Thoracic aorta (tissue), 2 donors: ENCODE measurements at regions not wholly inside any gene's neighbourhood (a gene's known extent, or its start where the extent isn't known, plus 50 kb on each side); places are given as distances from the start of the nearest gene placed in this dataset.

Experiments
- ATAC-seq: fragments of 150-250 bp; one replicate; pipeline ENCODE4 v1.8.0; 2017; ENCODE audit warnings: low read depth; ENCODE audit not compliant: insufficient number of reproducible peaks, low FRiP score
- DNase-seq: peaks from one replicate; pipeline ENCODE4 v3.0.0-alpha.2; 2020; ENCODE audit warnings: low spot score
- H3K27ac ChIP-seq, 2 donors: fragments of 200-600 bp; sonication (generic); 1 replicate in 1 of 2; 2 replicates in 1 of 2; pipeline ENCODE4 v1.5.1; 2016; ENCODE audit warnings: mild to moderate bottlenecking in 2 of 2, moderate library complexity in 2 of 2
- H3K27me3 ChIP-seq: fragments of 200-600 bp; sonication (generic); replicated peaks from 2 replicates; pipeline ENCODE4 v1.6.0; 2016; ENCODE audit warnings: mild to moderate bottlenecking; ENCODE audit not compliant: insufficient read depth
- H3K36me3 ChIP-seq: fragments of 200-600 bp; sonication (generic); one replicate; pipeline ENCODE4 v1.5.1; 2016
- H3K4me1 ChIP-seq, 2 donors: fragments of 200-600 bp; sonication (generic); 1 replicate in 1 of 2; 2 replicates in 1 of 2; pipeline versions ENCODE4 v1.5.1 to v1.6.0; 2016; ENCODE audit warnings: low read depth in 2 of 2, mild to moderate bottlenecking in 1 of 2; ENCODE audit not compliant: control insufficient read depth in 1 of 2
- H3K4me3 ChIP-seq: fragments of 200-600 bp; sonication (generic); 2 replicates; pipeline ENCODE4 v1.5.1; 2016; ENCODE audit warnings: mild to moderate bottlenecking
- H3K9me3 ChIP-seq: fragments of 200-600 bp; sonication (generic); 2 replicates; pipeline ENCODE4 v1.5.1; 2016
- CTCF ChIP-seq: fragments of 200-600 bp; sonication (generic); IDR thresholded peaks from one replicate; pipeline ENCODE4 v1.5.1; 2019; ENCODE audit warnings: antibody characterized with exemption

GRCh38 chr9:108417312-108417711 lies 438.5 kb downstream of the ACTL7B start:
- ATAC-seq, result no peak
- no peaks in the 10 kb centered on the region for H3K27me3 ChIP-seq
- no peak for DNase-seq
- no peaks in the 10 kb centered on the region for H3K4me1 ChIP-seq
- no peak for TF ChIP-seq CTCF
- H3K4me3 ChIP-seq, result no peak overlapping the region
- H3K36me3 ChIP-seq, result no peaks in the 10 kb centered on the region
- H3K9me3 ChIP-seq, result no peaks in the 10 kb centered on the region
- no peak overlapping the region for H3K27ac ChIP-seq

GRCh38 chr9:108416324-108416723 lies 439.5 kb downstream of the ACTL7B start:
- no peak for DNase-seq
- no peak for ATAC-seq
- H3K4me3 ChIP-seq, result no peak overlapping the region

DNA sequence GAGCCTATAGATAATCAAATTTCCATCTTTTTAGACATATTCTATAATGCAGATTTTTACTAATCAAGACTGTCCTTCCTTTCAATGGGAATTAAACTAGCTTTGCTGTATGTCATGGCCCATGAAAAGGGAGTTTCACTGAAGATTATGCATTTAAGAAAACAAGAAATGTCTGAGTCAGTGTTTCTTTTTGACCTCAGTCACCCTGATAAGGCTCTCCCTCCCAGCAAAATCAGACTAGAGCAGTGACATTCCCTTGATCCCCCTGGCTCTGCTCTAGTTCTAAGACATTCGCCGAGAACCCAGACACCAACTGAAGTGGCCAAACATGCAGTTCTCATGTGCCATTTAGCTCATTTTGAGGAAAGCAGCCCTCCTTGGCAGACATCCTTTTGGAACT lies 442.0 kb downstream of the ACTL7B start:
- TF ChIP-seq CTCF, result no peak
- H3K9me3 ChIP-seq, result no peaks in the 10 kb centered on the region
- DNase-seq, result no peak
- H3K27me3 ChIP-seq, result no peaks in the 10 kb centered on the region
- H3K4me1 ChIP-seq, result no peaks in the 10 kb centered on the region
- H3K36me3 ChIP-seq, result no peaks in the 10 kb centered on the region
- H3K4me3 ChIP-seq, result no peak overlapping the region
- ATAC-seq, result no peak
- no peak overlapping the region for H3K27ac ChIP-seq

More at GRCh38 chr9:108416324-108416723, 439.5 kb downstream of the ACTL7B start:
- Histone ChIP-seq H3K36me3 (no peaks in the 10 kb centered on the region), H3K27ac (no peak overlapping the region), H3K27me3 (no peaks in the 10 kb centered on the region), H3K4me1 (no peaks in the 10 kb centered on the region), H3K9me3 (no peaks in the 10 kb centered on the region)
- TF ChIP-seq CTCF, result no peak

DNA sequence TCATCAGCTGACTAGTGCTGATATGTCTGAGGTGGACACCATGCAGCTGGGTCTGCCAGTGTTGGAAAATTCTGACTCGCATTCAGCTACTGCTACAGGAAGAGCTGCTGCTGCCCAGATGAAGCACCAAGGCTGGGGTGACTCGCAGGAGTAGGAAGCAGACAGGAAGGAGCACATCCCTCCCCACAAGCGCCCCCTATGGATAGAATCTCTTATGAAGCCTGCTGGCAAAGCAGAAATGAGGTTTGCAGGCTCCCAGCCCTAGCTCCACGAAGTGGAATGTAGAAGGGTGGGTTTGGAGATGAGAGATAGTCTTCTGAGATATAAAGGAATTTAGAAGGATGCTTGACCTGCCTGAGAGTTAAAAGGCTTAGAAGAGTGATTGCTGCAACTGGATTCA lies 443.0 kb downstream of the ACTL7B start:
- Histone ChIP-seq H3K4me1 (no peaks in the 10 kb centered on the region), H3K36me3 (no peaks in the 10 kb centered on the region), H3K4me3 (no peak overlapping the region), H3K27ac (no peak overlapping the region), H3K9me3 (no peaks in the 10 kb centered on the region), H3K27me3 (no peaks in the 10 kb centered on the region)
- TF ChIP-seq CTCF, result no peak
- DNase-seq, result no peak
- no peak for ATAC-seq

DNA sequence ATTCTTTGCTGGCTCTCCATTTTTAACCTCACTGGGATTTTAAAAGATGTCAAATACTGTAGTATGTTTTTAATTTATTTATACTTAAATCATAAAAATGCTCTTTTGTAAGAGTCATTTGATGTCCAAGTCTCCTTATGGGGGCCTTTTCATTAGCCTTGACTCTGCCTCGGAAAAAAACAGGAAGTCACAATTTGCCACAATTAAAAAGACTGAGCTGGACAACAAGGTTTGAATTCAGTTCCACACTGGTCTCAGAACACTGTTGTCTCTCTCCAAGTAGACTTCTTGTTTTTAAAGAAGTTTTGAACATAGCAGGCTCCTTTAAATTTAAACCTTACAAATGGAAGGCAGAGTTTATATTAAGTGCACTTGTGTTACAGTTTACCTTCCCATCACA lies 444.2 kb downstream of the ACTL7B start:
- TF ChIP-seq CTCF, result no peak
- no peak overlapping the region for H3K4me3 ChIP-seq
- ATAC-seq (no peak), DNase-seq (no peak)
- no peak overlapping the region for H3K27ac ChIP-seq
- H3K4me1 ChIP-seq, result no peaks in the 10 kb centered on the region
- H3K36me3 ChIP-seq, result no peaks in the 10 kb centered on the region
- no peaks in the 10 kb centered on the region for H3K27me3 ChIP-seq
- no peaks in the 10 kb centered on the region for H3K9me3 ChIP-seq
